Spleen (tissue), 11 donors: ENCODE measurements at regions not wholly inside any gene's neighbourhood (a gene's known extent, or its start where the extent isn't known, plus 50 kb on each side); places are given as distances from the start of the nearest gene placed in this dataset.

Experiments used
- DNase-seq: peaks from one replicate; pipeline ENCODE4 v3.0.0-alpha.2; 2020
- H3K27ac ChIP-seq, 8 donors: fragments of 200-600 bp; sonication (generic) in 7 of 8; 1 replicate in 4 of 8; 2 replicates in 4 of 8; pipeline versions ENCODE4 v1.5.0 to v1.8.0; 2016 to 2021; ENCODE audit warnings: inconsistent platforms in 4 of 8, mild to moderate bottlenecking in 4 of 8, moderate library complexity in 1 of 8
- H3K27me3 ChIP-seq, 7 donors: fragments of 200-600 bp; sonication (generic) in 6 of 7; replicated peaks in 1 of 7; 1 replicate in 4 of 7; 2 replicates in 3 of 7; pipeline versions ENCODE4 v1.5.0 to v1.8.0; 2016 to 2021; ENCODE audit warnings: inconsistent platforms in 3 of 7, mild to moderate bottlenecking in 1 of 7
- H3K36me3 ChIP-seq, 6 donors: fragments of 200-600 bp; sonication (generic) in 5 of 6; 1 replicate in 4 of 6; 2 replicates in 2 of 6; pipeline versions ENCODE4 v1.5.0 to v1.8.0; 2016 to 2021; ENCODE audit warnings: inconsistent platforms in 2 of 6
- H3K4me1 ChIP-seq, 6 donors: fragments of 200-600 bp; sonication (generic) in 5 of 6; 1 replicate in 3 of 6; 2 replicates in 3 of 6; pipeline versions ENCODE4 v1.5.0 to v1.8.0; 2016 to 2021; ENCODE audit warnings: inconsistent platforms in 3 of 6
- H3K4me3 ChIP-seq, 8 donors: fragments of 200-600 bp; sonication (generic) in 7 of 8; 1 replicate in 4 of 8; 2 replicates in 4 of 8; pipeline versions ENCODE4 v1.5.0 to v1.8.0; 2016 to 2021; ENCODE audit warnings: inconsistent platforms in 4 of 8, mild to moderate bottlenecking in 4 of 8, moderate library complexity in 2 of 8
- H3K9me3 ChIP-seq, 8 donors: fragments of 200-600 bp; sonication (generic) in 7 of 8; 1 replicate in 4 of 8; 2 replicates in 4 of 8; pipeline versions ENCODE4 v1.5.0 to v1.8.0; 2016 to 2021; ENCODE audit warnings: inconsistent platforms in 4 of 8
- POLR2A ChIP-seq, 3 donors: fragments of 450-650 bp; IDR thresholded peaks; one replicate each; pipeline ENCODE4 v1.5.1; 2017; ENCODE audit warnings: antibody characterized with exemption in 3 of 3, mild to moderate bottlenecking in 1 of 3
- POLR2AphosphoS5 ChIP-seq, 3 donors: sonication (generic); formaldehyde crosslinking; IDR thresholded peaks; one replicate each; pipeline ENCODE4 v1.5.1; 2017; ENCODE audit warnings: antibody characterized with exemption in 3 of 3
- WGBS, 5 donors: extraction: QIAGEN DNeasy Blood & Tissue Kit in 3 of 5; methylation state at CpG; one replicate each; pipeline versions ENCODE4 v1.1.5 to v1.1.7; 2013 to 2018; 5-methylcytosine and 5-hydroxymethylcytosine counted together
- intact Hi-C: fragments of 100-400 bp; cut with DNase I; formaldehyde crosslinking; loops from one replicate; pipeline ENCODE4 v1.15.0; 2023; ENCODE audit warnings: low total_unique reads
- small RNA-seq, 4 donors: library from RNA; depleted of rRNA; stranded (forward); fragments of <200 nt; gene quantifications; one replicate each; pipeline ENCODE3, GENCODE V24; 2016
- TF ChIP-seq, protein P1 (sequence below), 11 experiments: fragments of 200-600 bp in 7 of 11; fragments of 450-650 bp in 4 of 11; sonication (generic) in 4 of 11; IDR thresholded peaks in 8 of 11; conservative IDR thresholded peaks in 3 of 11; 1 replicate in 7 of 11; 2 replicates in 4 of 11; pipeline versions ENCODE4 v1.4.0 to v1.8.0; 2016 to 2021; ENCODE audit warnings: antibody characterized with exemption in 11 of 11, inconsistent platforms in 4 of 11, mild to moderate bottlenecking in 1 of 11
- donor health status: healthy with polysubstance abuse.
- donor health status: DM: no; HTN: no; CAD: no; lungs with moderate emphysema.
- donor health status: DM: no; HTN: no; CAD: no.
- donor health status: Bipolar disorder and iron deficiency.
- donor health status: healthy.
- donor health status: DM: no; HTN: no; CAD: no.
- donor health status: DM: yes; HTN: yes; CAD: no.

DNA sequence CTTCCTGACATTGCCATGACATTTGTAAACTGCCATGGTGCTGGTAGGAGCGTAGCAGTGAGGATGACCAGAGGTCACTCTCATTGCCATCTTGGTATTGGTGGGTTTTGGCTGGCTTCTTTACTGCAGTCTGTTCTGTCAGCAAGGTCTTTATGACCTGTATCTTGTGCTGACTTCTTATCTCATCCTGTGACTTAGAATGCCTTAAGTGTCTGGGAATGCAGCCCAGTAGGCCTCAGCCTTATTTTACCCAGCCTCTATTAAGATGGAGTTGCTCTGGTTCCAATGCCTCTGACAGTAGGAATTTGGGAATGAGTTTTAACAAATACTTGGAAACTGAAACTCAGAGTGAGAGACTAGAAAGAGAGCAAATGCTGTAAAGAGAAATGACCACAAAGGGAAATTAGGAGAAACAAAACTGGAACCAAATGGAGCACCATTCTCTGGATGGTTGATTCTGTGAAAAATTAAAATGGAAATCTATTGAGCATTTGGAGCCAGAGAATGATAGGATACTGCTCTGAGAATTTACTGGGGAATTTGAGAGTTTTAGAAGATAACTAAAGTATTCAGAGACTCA lies 50.1 kb upstream of the RHOU start:
- no peak for DNase-seq
- Histone ChIP-seq H3K4me1 (no peaks in the 10 kb centered on the region), H3K27ac (no peak overlapping the region), H3K9me3 (no peaks in the 10 kb centered on the region), H3K36me3 (no peaks in the 10 kb centered on the region), H3K27me3 (peaks cover 0 to 16% (median 0%) of the 10 kb centered on the region in 7 donors), H3K4me3 (no peak overlapping the region)
- intact Hi-C loops = no loop called here
- WGBS, 5 donors = 63 to 90% (median 79%) methylated on average over 1 of the region's 1 CpG
- TF ChIP-seq, protein P1, sequence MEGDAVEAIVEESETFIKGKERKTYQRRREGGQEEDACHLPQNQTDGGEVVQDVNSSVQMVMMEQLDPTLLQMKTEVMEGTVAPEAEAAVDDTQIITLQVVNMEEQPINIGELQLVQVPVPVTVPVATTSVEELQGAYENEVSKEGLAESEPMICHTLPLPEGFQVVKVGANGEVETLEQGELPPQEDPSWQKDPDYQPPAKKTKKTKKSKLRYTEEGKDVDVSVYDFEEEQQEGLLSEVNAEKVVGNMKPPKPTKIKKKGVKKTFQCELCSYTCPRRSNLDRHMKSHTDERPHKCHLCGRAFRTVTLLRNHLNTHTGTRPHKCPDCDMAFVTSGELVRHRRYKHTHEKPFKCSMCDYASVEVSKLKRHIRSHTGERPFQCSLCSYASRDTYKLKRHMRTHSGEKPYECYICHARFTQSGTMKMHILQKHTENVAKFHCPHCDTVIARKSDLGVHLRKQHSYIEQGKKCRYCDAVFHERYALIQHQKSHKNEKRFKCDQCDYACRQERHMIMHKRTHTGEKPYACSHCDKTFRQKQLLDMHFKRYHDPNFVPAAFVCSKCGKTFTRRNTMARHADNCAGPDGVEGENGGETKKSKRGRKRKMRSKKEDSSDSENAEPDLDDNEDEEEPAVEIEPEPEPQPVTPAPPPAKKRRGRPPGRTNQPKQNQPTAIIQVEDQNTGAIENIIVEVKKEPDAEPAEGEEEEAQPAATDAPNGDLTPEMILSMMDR (IDR thresholded peaks at IDR 0.05 in 8 of 11, conservative IDR thresholded peaks at IDR 0.05 in 3 of 11) = no peak
- TF ChIP-seq POLR2A (IDR thresholded peaks at IDR 0.05) = no peak
- no peak for TF ChIP-seq POLR2AphosphoS5 (IDR thresholded peaks at IDR 0.05)

Small RNAs in the stretch of these regions (small RNA-seq; reads per million reads assigned to genes)
- gene RF00432 = 0 reads per million in 4 donors
- gene RNA5S10 = 0 reads per million in 4 donors
- gene RNA5S11 = 0 reads per million in 4 donors
- 0 reads per million in 4 donors for gene RNA5S12
- gene RNA5S13 = 0 reads per million in 4 donors
- gene RNA5S14 = 0 reads per million in 4 donors
- gene RNA5S15 = 0 reads per million in 4 donors
- gene RNA5S16 = 0 reads per million in 4 donors
- 0 reads per million in 4 donors for gene RNA5S17
- gene RNA5S2 = 0 reads per million in 4 donors
- gene RNA5S3 = 0 reads per million in 4 donors
- 0 reads per million in 4 donors for gene RNA5S4
- 0 reads per million in 4 donors for gene RNA5S5
- gene RNA5S6 = 0 reads per million in 4 donors
- gene RNA5S7 = 0 reads per million in 4 donors
- 0 reads per million in 4 donors for gene RNA5S8
- 0 reads per million in 4 donors for gene RNA5S9
- gene RNA5SP18 = 0 reads per million in 4 donors
